Endodermal cell (in vitro differentiated cells): ENCODE measurements at regions not wholly inside any gene's neighbourhood (a gene's known extent, or its start where the extent isn't known, plus 50 kb on each side); places are given as distances from the start of the nearest gene placed in this dataset.

Experiments
- DNase-seq: peaks from one replicate; pipeline ENCODE4 v3.0.0-alpha.2; 2017
- H3K27ac ChIP-seq: 2 replicates; pipeline ENCODE4 v1.5.1; 2013; ENCODE audit warnings: mild to moderate bottlenecking, low read depth, low read length, moderate library complexity
- H3K27me3 ChIP-seq: 2 replicates; pipeline ENCODE4 v1.6.1; 2013; ENCODE audit warnings: mild to moderate bottlenecking, low read length, moderate library complexity; ENCODE audit not compliant: insufficient read depth, control insufficient read depth, poor library complexity, severe bottlenecking
- H3K36me3 ChIP-seq: 2 replicates; pipeline ENCODE4 v1.7.0; 2013; ENCODE audit warnings: mild to moderate bottlenecking, low read length, moderate library complexity; ENCODE audit not compliant: control insufficient read depth, insufficient read depth
- H3K4me1 ChIP-seq: one replicate; pipeline ENCODE4 v1.7.0; 2013; ENCODE audit warnings: low read length; ENCODE audit not compliant: control insufficient read depth, insufficient read depth
- H3K4me3 ChIP-seq: 2 replicates; pipeline ENCODE4 v1.5.1; 2013; ENCODE audit warnings: mild to moderate bottlenecking, low read length, moderate library complexity
- H3K9ac ChIP-seq: 2 replicates; pipeline ENCODE4 v1.6.1; 2013; ENCODE audit warnings: mild to moderate bottlenecking, low read length, moderate library complexity; ENCODE audit not compliant: poor library complexity, severe bottlenecking; ENCODE audit errors: extremely low read depth
- H3K9me3 ChIP-seq: 2 replicates; pipeline ENCODE4 v1.6.1; 2013; ENCODE audit warnings: mild to moderate bottlenecking, low read length, moderate library complexity; ENCODE audit not compliant: control insufficient read depth
- H3K27ac Mint-ChIP-seq: 2 replicates; pipeline ENCODE4 v1.8.0; 2020; ENCODE audit warnings: mixed read lengths
- H3K27me3 Mint-ChIP-seq: 2 replicates; pipeline ENCODE4 v1.8.0; 2021; ENCODE audit warnings: mild to moderate bottlenecking, mixed read lengths; ENCODE audit not compliant: insufficient read depth
- H3K36me3 Mint-ChIP-seq: 2 replicates; pipeline ENCODE4 v1.8.0; 2020; ENCODE audit warnings: low read depth, mixed read lengths
- H3K4me1 Mint-ChIP-seq: 2 replicates; pipeline ENCODE4 v1.8.0; 2020; ENCODE audit warnings: mixed read lengths
- H3K4me3 Mint-ChIP-seq: 2 replicates; pipeline ENCODE4 v1.8.0; 2020; ENCODE audit warnings: mild to moderate bottlenecking, moderate library complexity, mixed read lengths
- H3K9me3 Mint-ChIP-seq: 2 replicates; pipeline ENCODE4 v1.8.0; 2020; ENCODE audit warnings: mild to moderate bottlenecking, mixed read lengths
- CTCF ChIP-seq: fragments of 200-600 bp; sonication (generic); conservative IDR thresholded peaks from 2 replicates; pipeline ENCODE4 v1.5.0; 2021; ENCODE audit warnings: antibody characterized with exemption, mild to moderate bottlenecking
- WGBS, 2 experiments: methylation state at CpG; one replicate each; pipeline versions ENCODE4 v1.1.5 to v1.1.7; 2013; ENCODE audit warnings: missing lambda C conversion rate in 2 of 2, mixed read lengths in 1 of 2; ENCODE audit not compliant: insufficient coverage in 1 of 2, insufficient read length in 1 of 2; 5-methylcytosine and 5-hydroxymethylcytosine counted together

GRCh38 chr13:66139250-66139649 lies 1090.9 kb downstream of the PCDH9 start:
- no peak for TF ChIP-seq CTCF
- Mint-ChIP-seq H3K4me1 (peaks cover 7% of the 10 kb centered on the region), H3K4me3 (no peak overlapping the region), H3K9me3 (no peaks in the 10 kb centered on the region), H3K36me3 (no peaks in the 10 kb centered on the region), H3K27me3 (peaks cover 2% of the 10 kb centered on the region), H3K27ac (no peak overlapping the region)
- Histone ChIP-seq H3K9ac (no peak overlapping the region), H3K27me3 (no peaks in the 10 kb centered on the region), H3K27ac (no peak overlapping the region), H3K4me1 (no peaks in the 10 kb centered on the region), H3K9me3 (no peaks in the 10 kb centered on the region), H3K4me3 (no peak overlapping the region), H3K36me3 (no peaks in the 10 kb centered on the region)
- WGBS, 2 experiments = 73 to 91% methylated on average over 1 of the region's 3 CpGs
- DNase-seq = no peak

GRCh38 chr13:66138172-66138811 lies 1091.8 kb downstream of the PCDH9 start:
- H3K36me3 Mint-ChIP-seq = no peaks in the 10 kb centered on the region
- Histone ChIP-seq H3K27ac (no peak overlapping the region), H3K9ac (no peak overlapping the region), H3K36me3 (no peaks in the 10 kb centered on the region), H3K9me3 (no peaks in the 10 kb centered on the region), H3K27me3 (no peaks in the 10 kb centered on the region), H3K4me1 (no peaks in the 10 kb centered on the region), H3K4me3 (no peak overlapping the region)
- no peaks in the 10 kb centered on the region for H3K9me3 Mint-ChIP-seq
- DNase-seq = no peak
- no peak overlapping the region for H3K27ac Mint-ChIP-seq
- 82 to 85% methylated on average over 4 to 5 of the region's 5 CpGs for WGBS, 2 experiments
- no peak overlapping the region for H3K4me3 Mint-ChIP-seq
- TF ChIP-seq CTCF = no peak
- H3K4me1 Mint-ChIP-seq = peaks cover 8% of the 10 kb centered on the region
- peaks cover 2% of the 10 kb centered on the region for H3K27me3 Mint-ChIP-seq

GRCh38 chr13:66137384-66137783 lies 1092.8 kb downstream of the PCDH9 start:
- Mint-ChIP-seq H3K4me1 (peaks cover 6% of the 10 kb centered on the region), H3K27me3 (no peaks in the 10 kb centered on the region), H3K36me3 (no peaks in the 10 kb centered on the region), H3K9me3 (no peaks in the 10 kb centered on the region), H3K27ac (no peak overlapping the region), H3K4me3 (no peak overlapping the region)
- H3K36me3 ChIP-seq = no peaks in the 10 kb centered on the region
- H3K27me3 ChIP-seq = no peaks in the 10 kb centered on the region
- no peaks in the 10 kb centered on the region for H3K9me3 ChIP-seq
- H3K27ac ChIP-seq = no peak overlapping the region
- no peak for DNase-seq
- H3K4me3 ChIP-seq = no peak overlapping the region
- H3K9ac ChIP-seq = no peak overlapping the region
- no peaks in the 10 kb centered on the region for H3K4me1 ChIP-seq
- no peak for TF ChIP-seq CTCF
